ENCODE measurements at regions not wholly inside any gene's neighbourhood (a gene's known extent, or its start where the extent isn't known, plus 50 kb on each side); places are given as distances from the start of the nearest gene placed in this dataset.

GRCh38 chrX:8405631-8406030, 59.0 kb upstream of the VCX3B start:
- TF ChIP-seq POLR2A (IDR thresholded peaks at IDR 0.05): no peak
- TF ChIP-seq, protein P1, sequence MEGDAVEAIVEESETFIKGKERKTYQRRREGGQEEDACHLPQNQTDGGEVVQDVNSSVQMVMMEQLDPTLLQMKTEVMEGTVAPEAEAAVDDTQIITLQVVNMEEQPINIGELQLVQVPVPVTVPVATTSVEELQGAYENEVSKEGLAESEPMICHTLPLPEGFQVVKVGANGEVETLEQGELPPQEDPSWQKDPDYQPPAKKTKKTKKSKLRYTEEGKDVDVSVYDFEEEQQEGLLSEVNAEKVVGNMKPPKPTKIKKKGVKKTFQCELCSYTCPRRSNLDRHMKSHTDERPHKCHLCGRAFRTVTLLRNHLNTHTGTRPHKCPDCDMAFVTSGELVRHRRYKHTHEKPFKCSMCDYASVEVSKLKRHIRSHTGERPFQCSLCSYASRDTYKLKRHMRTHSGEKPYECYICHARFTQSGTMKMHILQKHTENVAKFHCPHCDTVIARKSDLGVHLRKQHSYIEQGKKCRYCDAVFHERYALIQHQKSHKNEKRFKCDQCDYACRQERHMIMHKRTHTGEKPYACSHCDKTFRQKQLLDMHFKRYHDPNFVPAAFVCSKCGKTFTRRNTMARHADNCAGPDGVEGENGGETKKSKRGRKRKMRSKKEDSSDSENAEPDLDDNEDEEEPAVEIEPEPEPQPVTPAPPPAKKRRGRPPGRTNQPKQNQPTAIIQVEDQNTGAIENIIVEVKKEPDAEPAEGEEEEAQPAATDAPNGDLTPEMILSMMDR (IDR thresholded peaks at IDR 0.05): no peak
